ENCODE measurements at regions not wholly inside any gene's neighbourhood (a gene's known extent, or its start where the extent isn't known, plus 50 kb on each side); places are given as distances from the start of the nearest gene placed in this dataset.

GRCh38 chr12:98146487-98146886, 368.9 kb upstream of the TMPO start:
- no peaks in the 10 kb centered on the region for H3K36me3 Mint-ChIP-seq (ENCODE audit: insufficient read depth)
- H3K4me3 Mint-ChIP-seq (ENCODE audit: low read depth), result no peak overlapping the region
- no peaks in the 10 kb centered on the region for H3K9me3 Mint-ChIP-seq (ENCODE audit: low read depth)
- peaks cover 8% of the 10 kb centered on the region for H3K4me1 Mint-ChIP-seq (ENCODE audit: low read depth)
- DNase-seq (ENCODE audit: low spot score, unreplicated experiment), result no peak
- no peaks in the 10 kb centered on the region for H3K27me3 Mint-ChIP-seq
- no peak for TF ChIP-seq CTCF (IDR thresholded peaks at IDR 0.05; ENCODE audit: unreplicated experiment)
- no peak overlapping the region for H3K27ac Mint-ChIP-seq

GRCh38 chr12:98149270-98149669, 366.1 kb upstream of the TMPO start:
- Mint-ChIP-seq H3K9me3 (ENCODE audit: low read depth) (no peaks in the 10 kb centered on the region), H3K4me1 (ENCODE audit: low read depth) (peaks cover 8% of the 10 kb centered on the region), H3K27me3 (no peaks in the 10 kb centered on the region), H3K27ac (no peak overlapping the region), H3K36me3 (ENCODE audit: insufficient read depth) (no peaks in the 10 kb centered on the region), H3K4me3 (ENCODE audit: low read depth) (no peak overlapping the region)
- no peak for TF ChIP-seq CTCF (IDR thresholded peaks at IDR 0.05; ENCODE audit: unreplicated experiment)
- DNase-seq (ENCODE audit: low spot score, unreplicated experiment), result no peak

- Mint-ChIP-seq H3K27ac (no peak overlapping the region), H3K4me1 (ENCODE audit: low read depth) (peaks cover 8% of the 10 kb centered on the region), H3K36me3 (ENCODE audit: insufficient read depth) (no peaks in the 10 kb centered on the region), H3K4me3 (ENCODE audit: low read depth) (no peak overlapping the region), H3K9me3 (ENCODE audit: low read depth) (no peaks in the 10 kb centered on the region), H3K27me3 (no peaks in the 10 kb centered on the region)
- no peak for DNase-seq (ENCODE audit: low spot score, unreplicated experiment)
- no peak for TF ChIP-seq CTCF (IDR thresholded peaks at IDR 0.05; ENCODE audit: unreplicated experiment)
These were observed 365.6 kb upstream of the TMPO start for GRCh38 chr12:98149691-98150210.

GRCh38 chr12:98151105-98151590, 364.2 kb upstream of the TMPO start:
- Mint-ChIP-seq H3K27ac (no peak overlapping the region), H3K9me3 (ENCODE audit: low read depth) (no peaks in the 10 kb centered on the region), H3K36me3 (ENCODE audit: insufficient read depth) (no peaks in the 10 kb centered on the region), H3K4me3 (ENCODE audit: low read depth) (no peak overlapping the region), H3K27me3 (no peaks in the 10 kb centered on the region), H3K4me1 (ENCODE audit: low read depth) (peaks cover 10% of the 10 kb centered on the region)
- DNase-seq (ENCODE audit: low spot score, unreplicated experiment), result no peak
- TF ChIP-seq CTCF (IDR thresholded peaks at IDR 0.05; ENCODE audit: unreplicated experiment), result no peak

GRCh38 chr12:98151984-98152383, 363.4 kb upstream of the TMPO start:
- no peak for TF ChIP-seq CTCF (IDR thresholded peaks at IDR 0.05; ENCODE audit: unreplicated experiment)
- Mint-ChIP-seq H3K27ac (no peak overlapping the region), H3K9me3 (ENCODE audit: low read depth) (no peaks in the 10 kb centered on the region), H3K4me3 (ENCODE audit: low read depth) (no peak overlapping the region), H3K27me3 (no peaks in the 10 kb centered on the region), H3K4me1 (ENCODE audit: low read depth) (peaks cover 6% of the 10 kb centered on the region), H3K36me3 (ENCODE audit: insufficient read depth) (no peaks in the 10 kb centered on the region)
- DNase-seq (ENCODE audit: low spot score, unreplicated experiment), result no peak

Measured in progenitor cell of endocrine pancreas (in vitro differentiated cells).